Keratinocyte (primary cell): ENCODE measurements at regions not wholly inside any gene's neighbourhood (a gene's known extent, or its start where the extent isn't known, plus 50 kb on each side); places are given as distances from the start of the nearest gene placed in this dataset.

Source experiments
- EZH2 ChIP-seq: IDR thresholded peaks from one replicate; pipeline ENCODE4 v1.6.1; 2012; ENCODE audit warnings: inconsistent platforms, mild to moderate bottlenecking, low read length, moderate library complexity
- TF ChIP-seq, protein P1 (sequence below), 3 experiments: IDR thresholded peaks in 1 of 3; conservative IDR thresholded peaks in 1 of 3; optimal IDR thresholded peaks in 1 of 3; 2 replicates in 2 of 3; 3 replicates in 1 of 3; pipeline versions ENCODE3 to v1.5.1; 2011; ENCODE audit warnings: low read length in 3 of 3, mild to moderate bottlenecking in 3 of 3, moderate library complexity in 2 of 3, control low read depth in 1 of 3, inconsistent platforms in 1 of 3; ENCODE audit not compliant: insufficient read depth in 2 of 3; ENCODE audit errors: extremely low read depth in 1 of 3

DNA sequence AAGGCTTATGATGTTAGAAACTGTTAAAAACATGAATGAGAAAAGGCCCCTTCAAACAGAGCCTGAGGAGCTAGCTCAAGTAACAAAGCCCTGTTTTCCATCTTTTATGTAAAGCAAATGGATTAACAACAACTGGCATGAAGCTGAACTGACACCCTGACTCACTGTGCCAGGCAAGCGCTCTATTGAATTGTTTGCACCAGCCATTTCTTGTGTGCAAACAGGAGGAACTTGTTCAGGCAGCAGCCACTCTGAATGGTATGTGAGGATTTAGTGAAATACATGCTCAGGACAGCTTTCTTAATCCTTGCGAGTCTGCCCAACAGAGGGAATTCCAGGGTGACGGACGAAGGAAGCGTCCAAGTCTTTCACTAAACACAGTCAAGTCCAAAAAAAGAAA lies 291.1 kb upstream of the ADGRL2 start:
- TF ChIP-seq, protein P1, sequence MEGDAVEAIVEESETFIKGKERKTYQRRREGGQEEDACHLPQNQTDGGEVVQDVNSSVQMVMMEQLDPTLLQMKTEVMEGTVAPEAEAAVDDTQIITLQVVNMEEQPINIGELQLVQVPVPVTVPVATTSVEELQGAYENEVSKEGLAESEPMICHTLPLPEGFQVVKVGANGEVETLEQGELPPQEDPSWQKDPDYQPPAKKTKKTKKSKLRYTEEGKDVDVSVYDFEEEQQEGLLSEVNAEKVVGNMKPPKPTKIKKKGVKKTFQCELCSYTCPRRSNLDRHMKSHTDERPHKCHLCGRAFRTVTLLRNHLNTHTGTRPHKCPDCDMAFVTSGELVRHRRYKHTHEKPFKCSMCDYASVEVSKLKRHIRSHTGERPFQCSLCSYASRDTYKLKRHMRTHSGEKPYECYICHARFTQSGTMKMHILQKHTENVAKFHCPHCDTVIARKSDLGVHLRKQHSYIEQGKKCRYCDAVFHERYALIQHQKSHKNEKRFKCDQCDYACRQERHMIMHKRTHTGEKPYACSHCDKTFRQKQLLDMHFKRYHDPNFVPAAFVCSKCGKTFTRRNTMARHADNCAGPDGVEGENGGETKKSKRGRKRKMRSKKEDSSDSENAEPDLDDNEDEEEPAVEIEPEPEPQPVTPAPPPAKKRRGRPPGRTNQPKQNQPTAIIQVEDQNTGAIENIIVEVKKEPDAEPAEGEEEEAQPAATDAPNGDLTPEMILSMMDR (optimal IDR thresholded peaks at IDR 0.05 in 1 of 3, IDR thresholded peaks at IDR 0.05 in 1 of 3, conservative IDR thresholded peaks at IDR 0.05 in 1 of 3; ENCODE audit: extremely low read depth in 1 of 3, insufficient read depth in 2 of 3, low read length in 3 of 3): no peak
- TF ChIP-seq EZH2: no peak
